H9 (cell line): ENCODE measurements at regions not wholly inside any gene's neighbourhood (a gene's known extent, or its start where the extent isn't known, plus 50 kb on each side); places are given as distances from the start of the nearest gene placed in this dataset.

ENCODE experiments used
- DNase-seq: peaks from one replicate; pipeline ENCODE4 v3.0.0-alpha.2; 2017
- H2AFZ ChIP-seq: one replicate; pipeline ENCODE4 v1.6.1; 2013; ENCODE audit warnings: mild to moderate bottlenecking, low read length, control low read depth, moderate library complexity
- H2AK5ac ChIP-seq: 2 replicates; pipeline ENCODE4 v1.6.1; 2013; ENCODE audit warnings: low read length, control low read depth, mixed read lengths; ENCODE audit not compliant: insufficient read length
- H2BK120ac ChIP-seq: one replicate; pipeline ENCODE4 v1.6.1; 2013; ENCODE audit warnings: low read depth, mild to moderate bottlenecking, low read length, control low read depth, inconsistent platforms; ENCODE audit not compliant: poor library complexity, severe bottlenecking
- H2BK12ac ChIP-seq: 2 replicates; pipeline ENCODE4 v1.6.1; 2013; ENCODE audit warnings: low read length, control low read depth, mixed read lengths, low read depth; ENCODE audit not compliant: insufficient read length
- H2BK15ac ChIP-seq: 2 replicates; pipeline ENCODE4 v1.6.1; 2013; ENCODE audit warnings: low read depth, low read length, control low read depth
- H2BK20ac ChIP-seq: one replicate; pipeline ENCODE4 v1.6.1; 2013; ENCODE audit warnings: low read depth, mild to moderate bottlenecking, low read length, control low read depth, inconsistent platforms; ENCODE audit not compliant: poor library complexity, severe bottlenecking
- H2BK5ac ChIP-seq: 2 replicates; pipeline ENCODE4 v1.6.1; 2013; ENCODE audit warnings: low read length, control low read depth, mixed read lengths; ENCODE audit not compliant: insufficient read length
- H3K14ac ChIP-seq: 2 replicates; pipeline ENCODE4 v1.6.1; 2013; ENCODE audit warnings: low read length, control low read depth; ENCODE audit not compliant: insufficient read depth
- H3K18ac ChIP-seq: 2 replicates; pipeline ENCODE4 v1.6.1; 2013; ENCODE audit warnings: low read depth, mild to moderate bottlenecking, mixed read lengths, low read length, control low read depth; ENCODE audit not compliant: insufficient read length
- H3K23ac ChIP-seq: 2 replicates; pipeline ENCODE4 v1.6.1; 2013; ENCODE audit warnings: low read length, control low read depth, mixed read lengths, low read depth; ENCODE audit not compliant: insufficient read length
- H3K23me2 ChIP-seq: 2 replicates; pipeline ENCODE4 v1.6.1; 2013; ENCODE audit warnings: low read depth, mild to moderate bottlenecking, mixed read lengths, low read length, control low read depth; ENCODE audit not compliant: insufficient read length, poor library complexity, severe bottlenecking
- H3K27ac ChIP-seq: 2 replicates; pipeline ENCODE4 v1.5.1; 2013; ENCODE audit warnings: low read length, control low read depth, mixed read lengths, low read depth; ENCODE audit not compliant: insufficient read length
- H3K27me3 ChIP-seq: 2 replicates; pipeline ENCODE4 v1.6.1; 2013; ENCODE audit warnings: low read length, control low read depth, inconsistent platforms; ENCODE audit not compliant: insufficient read depth
- H3K4ac ChIP-seq: 2 replicates; pipeline ENCODE4 v1.6.1; 2013; ENCODE audit warnings: low read depth, mild to moderate bottlenecking, control low read depth, inconsistent platforms, low read length, moderate library complexity
- H3K4me1 ChIP-seq: 2 replicates; pipeline ENCODE4 v1.6.1; 2013; ENCODE audit warnings: low read length, control low read depth, inconsistent platforms; ENCODE audit not compliant: insufficient read depth
- H3K4me2 ChIP-seq: 2 replicates; pipeline ENCODE4 v1.6.1; 2013; ENCODE audit warnings: low read length, control low read depth, mixed read lengths; ENCODE audit not compliant: insufficient read length, insufficient read depth
- H3K56ac ChIP-seq: 2 replicates; pipeline ENCODE4 v1.6.1; 2013; ENCODE audit warnings: low read depth, mild to moderate bottlenecking, mixed read lengths, low read length, control low read depth; ENCODE audit not compliant: insufficient read length
- H3K79me1 ChIP-seq: 2 replicates; pipeline ENCODE4 v1.6.1; 2013; ENCODE audit warnings: low read depth, mild to moderate bottlenecking, moderate library complexity, low read length, control low read depth, inconsistent platforms; ENCODE audit not compliant: insufficient read depth, poor library complexity, severe bottlenecking
- H3K79me2 ChIP-seq: 2 replicates; pipeline ENCODE4 v1.6.1; 2013; ENCODE audit warnings: low read length, control low read depth, inconsistent platforms; ENCODE audit not compliant: insufficient read depth
- H3K9ac ChIP-seq: 2 replicates; pipeline ENCODE4 v1.6.1; 2013; ENCODE audit warnings: low read length, control low read depth, mixed read lengths; ENCODE audit not compliant: insufficient read length; ENCODE audit errors: extremely low read depth
- H3K9me3 ChIP-seq: one replicate; pipeline ENCODE4 v1.6.1; 2013; ENCODE audit warnings: low read depth, low read length, inconsistent platforms; ENCODE audit not compliant: control insufficient read depth
- H3T11ph ChIP-seq: one replicate; pipeline ENCODE4 v1.6.1; 2013; ENCODE audit warnings: mild to moderate bottlenecking, low read length, control low read depth, inconsistent platforms
- H4K20me1 ChIP-seq: one replicate; pipeline ENCODE4 v1.6.1; 2013; ENCODE audit not compliant: control insufficient read depth, insufficient read length, insufficient read depth
- H4K5ac ChIP-seq: 2 replicates; pipeline ENCODE4 v1.6.1; 2013; ENCODE audit warnings: low read depth, mild to moderate bottlenecking, mixed read lengths, low read length, control low read depth; ENCODE audit not compliant: insufficient read length
- H4K8ac ChIP-seq: replicated peaks from 2 replicates; pipeline ENCODE4 v1.6.1; 2013; ENCODE audit warnings: low read length, control low read depth, mixed read lengths, low read depth; ENCODE audit not compliant: insufficient read length
- H4K91ac ChIP-seq: 2 replicates; pipeline ENCODE4 v1.6.1; 2013; ENCODE audit warnings: low read depth, mild to moderate bottlenecking, moderate library complexity, mixed read lengths, low read length, control low read depth; ENCODE audit not compliant: insufficient read length
- H3K27ac Mint-ChIP-seq, 3 experiments: 2 replicates in 2 of 3; 3 replicates in 1 of 3; pipeline ENCODE4 v1.8.0; 2020 to 2021; ENCODE audit warnings: mixed read lengths in 3 of 3, mild to moderate bottlenecking in 1 of 3, moderate library complexity in 1 of 3
- H3K27me3 Mint-ChIP-seq: 2 replicates; pipeline ENCODE4 v1.8.0; 2021; ENCODE audit warnings: low read depth, mild to moderate bottlenecking, moderate library complexity, mixed read lengths
- H3K36me3 Mint-ChIP-seq, 3 experiments: 2 replicates in 2 of 3; 3 replicates in 1 of 3; pipeline ENCODE4 v1.8.0; 2020 to 2021; ENCODE audit warnings: low read depth in 3 of 3, mixed read lengths in 3 of 3; ENCODE audit not compliant: insufficient read depth in 1 of 3
- H3K4me1 Mint-ChIP-seq, 2 experiments: 2 replicates each; pipeline ENCODE4 v1.8.0; 2020; ENCODE audit warnings: mixed read lengths in 2 of 2
- H3K4me3 Mint-ChIP-seq, 2 experiments: 2 replicates in 1 of 2; 3 replicates in 1 of 2; pipeline ENCODE4 v1.8.0; 2020 to 2021; ENCODE audit warnings: mild to moderate bottlenecking in 2 of 2, mixed read lengths in 2 of 2, moderate library complexity in 1 of 2
- H3K9me3 Mint-ChIP-seq, 2 experiments: 2 replicates in 1 of 2; 3 replicates in 1 of 2; pipeline ENCODE4 v1.8.0; 2020; ENCODE audit warnings: mild to moderate bottlenecking in 2 of 2, mixed read lengths in 2 of 2, moderate library complexity in 1 of 2
- CTCF ChIP-seq: fragments of 200-600 bp; sonication (generic); conservative IDR thresholded peaks from 3 replicates; pipeline ENCODE4 v1.8.0; 2021; ENCODE audit warnings: antibody characterized with exemption, mild to moderate bottlenecking
- WGBS: extraction: QIAGEN DNeasy Blood & Tissue Kit; methylation state at CpG from one replicate; pipeline ENCODE4 v1.1.7; 2013; ENCODE audit warnings: missing lambda C conversion rate, low lambda C conversion rate, mixed read lengths; ENCODE audit not compliant: insufficient read length; ENCODE audit errors: extremely low coverage; 5-methylcytosine and 5-hydroxymethylcytosine counted together

- H3K4me1 Mint-ChIP-seq: no peaks in the 10 kb centered on the region
Measured at GRCh38 chr2:195509551-195509950, 147.5 kb upstream of the SLC39A10 start.

More at GRCh38 chr2:195509551-195509950, 147.5 kb upstream of the SLC39A10 start:
- no peak for DNase-seq
- no peak overlapping the region for H3K27ac Mint-ChIP-seq
- Histone ChIP-seq H3K79me2 (no peaks in the 10 kb centered on the region), H2AFZ (no peak overlapping the region), H2BK12ac (no peak overlapping the region), H3K27me3 (no peaks in the 10 kb centered on the region), H2BK5ac (no peak overlapping the region), H3K14ac (no peak overlapping the region), H3K56ac (no peak overlapping the region), H3K18ac (no peak overlapping the region), H3K4me2 (no peak overlapping the region), H3K23ac (no peak overlapping the region), H3K4me1 (no peaks in the 10 kb centered on the region), H2BK15ac (no peak overlapping the region), H3T11ph (no peak overlapping the region), H4K5ac (no peak overlapping the region), H3K27ac (no peak overlapping the region), H3K9ac (no peak overlapping the region), H2BK20ac (no peak overlapping the region), H3K4ac (no peak overlapping the region), H4K8ac (no peak overlapping the region), H3K9me3 (no peaks in the 10 kb centered on the region), H3K79me1 (no peaks in the 10 kb centered on the region), H2AK5ac (no peak overlapping the region), H2BK120ac (no peak overlapping the region), H4K91ac (no peak overlapping the region), H3K23me2 (no peaks in the 10 kb centered on the region), H4K20me1 (no peaks in the 10 kb centered on the region)
- H3K4me3 Mint-ChIP-seq: no peak overlapping the region
- no CpG with 5 or more reads among the region's 1 CpG for WGBS
- H3K9me3 Mint-ChIP-seq: peaks cover 2 to 5% of the 10 kb centered on the region in 2 experiments; a peak in 3 of 5 replicates
- TF ChIP-seq CTCF: no peak
- H3K36me3 Mint-ChIP-seq: peaks cover 0 to 7% (median 0%) of the 10 kb centered on the region in 3 experiments; a peak in 3 of 7 replicates
- H3K27me3 Mint-ChIP-seq: no peaks in the 10 kb centered on the region
